PFSK-1 (cell line): ENCODE measurements at regions not wholly inside any gene's neighbourhood (a gene's known extent, or its start where the extent isn't known, plus 50 kb on each side); places are given as distances from the start of the nearest gene placed in this dataset.

Experiments
- POLR2AphosphoS5 ChIP-seq: IDR thresholded peaks from 2 replicates; pipeline ENCODE4 v1.6.1; 2012; ENCODE audit warnings: low read depth, mild to moderate bottlenecking, control low read depth, low read length, moderate library complexity
- REST ChIP-seq, 2 experiments: IDR thresholded peaks; 2 replicates each; pipeline versions ENCODE4 v1.6.1 to v1.8.0; 2011 to 2012; ENCODE audit warnings: low read depth in 2 of 2, low read length in 2 of 2, control low read depth in 1 of 2, inconsistent platforms in 1 of 2, mild to moderate bottlenecking in 1 of 2, moderate library complexity in 1 of 2; ENCODE audit not compliant: insufficient read depth in 1 of 2

GRCh38 chr22:48426466-48427380, 1401.0 kb downstream of the BRD1 start:
- no peak for TF ChIP-seq REST (IDR thresholded peaks at IDR 0.05; ENCODE audit: insufficient read depth in 1 of 2, low read depth in 2 of 2, low read length in 2 of 2)
- no peak for TF ChIP-seq POLR2AphosphoS5
